GM21526 (cell line): ENCODE measurements at regions not wholly inside any gene's neighbourhood (a gene's known extent, or its start where the extent isn't known, plus 50 kb on each side); places are given as distances from the start of the nearest gene placed in this dataset.

Source experiments
- ATAC-seq: cut with Tn5 transposase; IDR thresholded peaks from one replicate; pipeline ENCODE4 v1.9.1; 2021; ENCODE audit warnings: moderate library complexity; ENCODE audit not compliant: unreplicated experiment, low FRiP score

DNA sequence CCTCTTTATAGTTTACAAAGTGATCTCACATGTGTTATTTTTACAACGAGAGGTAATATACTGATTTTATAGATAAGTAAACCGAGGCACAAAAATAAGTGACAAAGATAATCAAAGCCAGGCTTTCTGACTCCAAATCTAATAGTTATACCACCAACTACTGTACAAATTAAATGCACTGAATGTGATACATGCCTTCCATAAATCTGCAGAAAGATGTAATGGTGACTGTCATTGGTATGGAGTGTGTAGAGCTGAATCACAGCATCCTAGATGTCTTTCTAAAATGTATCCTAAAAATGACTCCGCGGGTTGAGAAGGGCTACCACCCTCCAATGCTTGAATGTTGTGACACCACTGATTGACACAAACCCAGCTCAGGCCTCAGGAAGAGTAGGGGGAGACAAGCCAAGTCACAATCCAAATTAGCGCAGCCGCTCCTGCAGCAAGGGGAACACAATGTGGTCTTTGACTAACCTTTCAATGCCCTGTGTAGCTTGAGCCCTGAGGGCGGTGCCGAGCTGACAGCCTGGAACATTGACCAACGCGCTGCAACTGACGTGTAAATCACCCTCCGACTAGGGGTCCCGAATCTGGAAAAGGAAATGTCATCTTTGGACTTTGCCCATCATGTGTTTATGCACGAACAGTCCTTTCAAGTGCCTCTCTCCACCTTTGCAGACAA, 136.8 kb downstream of the OLIG3 start:
- no peak for ATAC-seq

DNA sequence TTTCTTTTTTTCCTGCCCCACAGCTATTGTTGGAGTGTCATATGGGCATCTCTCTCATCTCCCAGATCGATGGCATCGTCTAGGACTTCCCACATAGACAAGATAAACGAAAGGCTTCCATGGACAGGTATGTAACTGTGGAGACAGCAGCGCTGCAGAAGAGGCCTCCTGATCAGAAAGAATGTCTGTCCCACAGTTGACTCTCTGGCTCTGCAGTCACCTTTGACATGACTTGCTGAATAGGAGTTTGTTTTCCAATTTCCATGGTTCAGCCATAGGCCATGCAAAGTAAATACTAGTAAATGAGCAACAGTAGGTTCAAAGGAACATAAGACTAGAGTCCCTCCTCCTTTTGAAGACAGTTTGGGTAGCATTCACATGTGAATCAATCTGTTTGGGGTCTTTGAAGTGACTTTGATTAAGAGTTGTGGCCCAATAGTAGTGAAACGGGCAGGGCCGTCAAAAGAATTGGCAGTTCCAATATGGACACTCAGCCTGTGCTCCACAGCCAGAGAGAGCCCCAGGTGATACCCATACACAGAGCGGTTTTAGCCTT, 134.7 kb upstream of the IFNGR1 start:
- ATAC-seq: no peak

DNA sequence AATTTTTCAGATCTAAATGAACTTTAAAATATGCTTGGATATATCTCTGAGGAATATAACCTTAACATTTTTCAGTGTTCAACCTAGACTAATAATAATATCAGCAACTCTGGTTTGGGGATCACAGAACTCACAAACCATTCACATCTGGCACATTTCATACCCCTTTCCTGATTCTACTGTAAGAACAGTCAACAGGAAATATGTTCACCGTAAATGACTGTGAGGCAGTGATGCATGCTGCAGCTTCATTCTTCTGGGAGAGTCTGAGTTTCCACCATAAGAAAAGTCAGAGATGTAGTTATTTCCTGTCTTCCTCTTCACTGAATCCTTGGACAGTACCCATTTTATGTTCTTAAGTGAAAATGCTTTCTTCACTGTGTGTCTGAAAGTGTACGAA, 134.2 kb upstream of the IFNGR1 start:
- no peak for ATAC-seq

DNA sequence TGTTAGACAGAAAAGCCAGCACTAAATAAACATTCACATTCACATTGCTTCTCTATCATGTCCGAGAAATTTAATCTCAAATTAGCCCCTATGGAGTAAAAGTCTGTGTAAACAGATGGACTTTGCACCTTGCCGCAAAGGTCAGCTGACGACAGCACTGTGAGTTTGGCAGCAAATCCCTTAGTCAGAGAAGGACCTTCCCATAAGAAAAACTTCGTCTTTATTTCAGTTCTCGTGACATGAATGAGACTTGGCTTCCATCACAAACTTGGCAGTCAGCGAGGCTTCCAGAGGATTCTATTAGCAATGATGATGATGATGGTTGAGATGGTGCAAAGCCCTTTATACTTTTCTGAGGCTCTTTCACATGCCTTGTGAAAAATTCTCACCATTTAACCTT, 133.7 kb upstream of the IFNGR1 start:
- no peak for ATAC-seq

DNA sequence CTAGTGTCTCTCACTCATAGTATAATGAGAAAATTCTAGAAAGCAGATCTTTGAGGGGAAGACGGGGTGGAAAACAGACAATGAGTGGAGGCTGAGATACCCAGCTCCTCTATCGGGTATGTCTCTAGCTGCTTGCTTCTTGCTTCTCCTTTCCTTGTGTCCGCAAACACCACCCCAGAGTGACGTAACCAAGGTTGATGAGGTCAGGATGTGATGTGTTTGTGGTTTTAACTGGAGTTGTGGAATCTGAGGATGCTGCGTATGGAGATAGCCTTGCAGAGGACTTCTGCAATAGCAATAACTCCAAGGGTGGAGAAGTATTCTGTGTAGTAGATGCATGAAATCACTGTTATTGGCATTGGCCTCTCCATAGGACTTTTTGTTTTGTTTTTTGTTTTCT, 132.7 kb upstream of the IFNGR1 start:
- no peak for ATAC-seq

DNA sequence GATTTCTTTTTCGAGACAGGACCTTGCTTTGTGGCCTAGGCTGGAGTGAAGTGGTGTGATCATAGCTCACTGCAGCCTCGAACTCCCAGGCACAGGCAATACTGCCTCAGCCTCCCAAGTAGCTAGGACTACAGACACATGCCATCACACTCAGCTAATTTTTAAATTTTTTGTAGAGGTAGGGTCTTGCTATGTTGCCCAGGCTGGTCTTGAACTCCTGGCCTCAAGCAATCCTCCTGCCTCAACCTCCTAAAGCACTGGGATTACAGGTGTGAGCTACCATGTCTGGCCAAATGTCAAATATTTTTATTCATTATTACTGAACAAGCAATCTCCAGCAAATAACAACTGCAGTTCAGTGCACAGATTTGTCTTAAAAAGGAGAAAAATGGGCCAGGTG, 131.7 kb upstream of the IFNGR1 start:
- no peak for ATAC-seq

DNA sequence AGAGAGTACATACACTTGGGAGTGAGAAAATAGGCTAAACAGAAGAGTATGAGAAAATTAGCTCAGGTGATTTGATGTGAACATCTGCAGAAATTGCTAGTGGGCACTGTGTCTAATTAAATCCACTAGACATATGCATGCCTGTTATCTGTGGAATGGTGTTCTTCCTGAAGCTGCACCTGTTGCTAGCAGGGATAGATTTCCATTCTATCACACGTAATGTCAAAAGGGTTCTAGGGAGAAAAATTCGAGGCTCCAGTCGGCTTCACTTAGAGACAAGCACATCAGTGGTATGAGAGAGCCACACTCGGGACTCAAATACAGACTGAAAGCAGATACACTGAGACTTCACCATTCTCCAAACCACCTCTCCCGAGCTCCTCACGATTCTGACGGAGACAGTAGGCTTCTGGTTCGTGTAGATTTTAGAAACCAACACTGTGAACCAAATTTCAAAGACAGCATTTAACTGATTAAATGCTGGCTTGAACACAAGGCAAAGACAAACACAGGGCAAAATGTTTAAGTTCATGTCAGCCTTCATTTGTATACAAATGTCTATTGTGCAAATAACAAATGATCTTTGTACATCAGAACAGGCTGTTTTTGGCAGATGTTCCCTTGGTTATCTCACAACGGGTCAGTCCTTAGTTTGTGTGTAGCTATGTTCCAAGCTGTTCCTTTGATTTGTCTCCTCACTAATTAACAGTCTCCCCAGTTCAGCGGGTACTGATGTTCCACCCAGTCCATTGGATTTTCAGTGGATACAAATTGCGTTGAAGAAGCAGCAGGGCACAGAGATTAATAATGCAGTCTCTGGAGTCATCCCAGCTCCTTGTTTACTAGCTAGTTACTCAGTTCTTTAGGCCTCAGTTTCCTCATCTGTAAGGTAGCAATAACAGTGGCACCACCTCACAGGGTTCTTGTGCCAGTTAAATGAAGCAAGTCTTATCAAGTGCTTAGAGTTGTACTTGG, 131.0 kb upstream of the IFNGR1 start:
- ATAC-seq: no peak

DNA sequence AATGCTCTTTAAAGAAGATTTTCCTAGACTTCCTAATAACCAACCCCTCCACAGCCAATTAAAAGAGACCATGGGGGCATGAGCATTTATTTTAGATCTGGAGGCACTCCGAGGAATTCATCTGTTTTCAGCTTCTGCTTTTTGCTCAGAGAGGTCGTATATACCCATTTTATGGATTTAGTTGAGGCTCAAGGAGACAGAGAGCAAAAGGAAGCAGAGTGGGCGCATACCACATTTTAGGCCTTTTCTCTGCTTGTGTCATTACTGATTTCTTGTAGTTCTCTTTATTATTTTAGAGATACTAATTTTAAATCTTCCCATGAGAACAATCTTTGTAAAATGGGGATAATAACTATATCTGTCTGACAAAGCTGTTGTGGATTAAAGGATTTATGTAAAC, 129.6 kb upstream of the IFNGR1 start:
- ATAC-seq: no peak

DNA sequence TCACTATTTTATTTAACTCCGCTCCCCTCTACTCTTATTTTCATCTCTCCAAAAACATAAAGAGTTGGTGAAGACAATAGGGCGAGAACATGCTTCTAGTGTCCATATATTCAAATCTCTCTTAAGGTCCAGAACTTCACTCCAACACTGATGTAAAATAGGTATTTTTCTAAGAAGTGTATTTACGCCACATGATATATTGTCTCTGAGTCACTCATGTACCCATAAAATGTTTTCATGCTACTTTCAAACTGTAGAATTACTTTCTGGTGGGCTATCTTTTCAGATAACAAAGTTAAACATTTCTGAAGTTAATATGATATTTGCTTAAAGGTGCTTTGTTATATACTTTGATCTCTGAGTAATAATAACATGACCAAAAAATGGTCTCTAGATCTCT, 124.1 kb upstream of the IFNGR1 start:
- ATAC-seq: no peak

DNA sequence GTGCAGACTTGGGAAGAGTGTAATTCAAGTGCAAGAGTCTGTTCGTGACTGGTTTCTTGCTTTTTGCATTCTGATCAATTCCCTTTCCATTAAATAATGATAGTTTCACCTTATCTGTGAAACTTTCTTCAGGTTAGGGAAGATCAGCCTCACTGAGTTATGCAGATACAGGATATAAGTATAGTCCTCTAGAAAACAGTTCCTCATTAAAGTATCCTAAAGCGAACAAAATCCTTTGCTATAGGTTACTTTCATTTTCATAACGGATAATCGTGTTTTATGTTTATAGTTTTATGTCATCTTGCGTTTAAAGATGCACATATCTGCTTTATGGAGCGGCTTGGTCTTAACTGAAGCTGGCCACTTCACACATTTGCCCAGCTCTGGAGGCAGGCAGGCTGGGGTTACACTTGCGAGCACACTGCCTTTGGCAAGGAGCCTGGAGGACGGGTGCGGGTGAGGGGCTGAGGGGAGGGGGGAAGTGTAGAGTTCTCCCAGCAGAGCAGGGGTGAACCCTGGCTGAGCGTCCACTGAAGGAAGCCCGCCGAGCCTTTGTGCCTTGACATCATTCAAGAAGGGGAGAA, 123.5 kb upstream of the IFNGR1 start:
- no peak for ATAC-seq

DNA sequence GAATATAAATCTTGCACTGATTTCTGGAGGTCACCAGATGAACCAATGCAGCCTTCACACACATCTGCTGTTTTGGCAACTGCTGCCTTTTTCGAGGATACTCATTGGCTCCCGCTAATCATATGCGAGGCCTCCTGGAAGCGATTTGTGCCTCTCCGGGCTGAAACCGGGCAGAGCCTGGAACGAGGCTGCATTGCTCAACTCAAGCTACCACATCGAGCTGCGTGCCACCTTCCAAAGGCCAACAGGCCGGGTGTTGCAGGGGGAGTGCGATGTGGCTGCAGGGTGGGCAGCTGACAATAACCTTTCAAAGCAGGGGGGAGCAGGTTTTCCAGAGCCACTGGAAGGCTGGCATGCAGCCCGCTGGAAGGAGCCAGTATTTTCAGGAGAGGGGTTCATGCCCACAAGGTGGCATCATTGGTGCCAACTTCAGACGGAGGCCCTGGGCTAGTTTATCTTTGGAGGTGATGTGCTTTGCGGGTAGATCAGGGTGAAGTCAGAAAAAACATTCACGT, 122.6 kb upstream of the IFNGR1 start:
- no peak for ATAC-seq

DNA sequence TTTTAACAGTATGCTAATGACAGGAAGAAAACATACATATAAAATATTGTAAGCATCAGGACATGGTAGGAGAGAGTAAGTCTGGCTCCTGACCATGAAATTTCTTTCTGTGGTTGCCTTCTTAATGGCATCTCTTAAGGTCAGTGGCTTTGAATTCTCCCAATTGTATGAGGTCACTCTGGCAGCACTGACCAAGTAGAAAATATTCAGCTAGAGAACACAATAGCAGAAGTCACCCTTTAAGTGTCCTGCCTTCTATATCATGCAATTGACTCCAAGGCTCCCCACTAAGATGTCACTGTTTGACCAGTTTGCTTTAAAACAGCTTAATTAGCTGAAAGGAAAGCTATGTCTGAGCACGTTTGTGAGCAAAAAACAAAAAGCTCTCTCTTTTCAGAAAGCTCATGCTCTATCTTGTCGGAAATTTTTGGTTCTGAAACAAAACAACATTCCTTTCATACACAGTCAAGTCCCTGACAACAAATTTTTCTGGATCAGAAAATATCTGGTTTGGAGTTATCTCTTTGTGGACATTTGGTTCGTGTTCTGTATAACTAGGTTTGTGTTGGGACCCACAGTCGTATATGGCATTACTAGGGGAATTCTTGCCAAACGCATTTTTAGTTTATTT, 120.9 kb upstream of the IFNGR1 start:
- no peak for ATAC-seq

DNA sequence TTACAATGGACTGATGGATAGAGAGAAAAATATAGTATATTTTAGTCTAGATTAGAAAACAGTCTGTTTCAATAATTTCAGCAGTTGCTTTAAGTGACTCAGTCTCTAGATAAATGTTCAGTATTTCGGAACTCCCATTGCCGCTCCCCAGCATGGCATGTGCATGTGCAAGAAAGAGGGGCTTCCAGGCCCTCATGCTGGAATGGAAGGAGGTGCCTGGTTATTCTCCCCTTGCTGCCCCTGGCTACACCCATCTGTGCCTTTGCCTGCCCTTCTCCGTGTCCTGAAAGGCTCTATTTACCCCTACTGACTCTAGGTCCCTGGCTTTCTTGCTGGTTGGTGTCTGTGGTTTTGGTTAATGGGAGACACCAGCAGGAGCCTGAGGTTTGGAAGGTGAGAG, 115.7 kb upstream of the IFNGR1 start:
- ATAC-seq: no peak

DNA sequence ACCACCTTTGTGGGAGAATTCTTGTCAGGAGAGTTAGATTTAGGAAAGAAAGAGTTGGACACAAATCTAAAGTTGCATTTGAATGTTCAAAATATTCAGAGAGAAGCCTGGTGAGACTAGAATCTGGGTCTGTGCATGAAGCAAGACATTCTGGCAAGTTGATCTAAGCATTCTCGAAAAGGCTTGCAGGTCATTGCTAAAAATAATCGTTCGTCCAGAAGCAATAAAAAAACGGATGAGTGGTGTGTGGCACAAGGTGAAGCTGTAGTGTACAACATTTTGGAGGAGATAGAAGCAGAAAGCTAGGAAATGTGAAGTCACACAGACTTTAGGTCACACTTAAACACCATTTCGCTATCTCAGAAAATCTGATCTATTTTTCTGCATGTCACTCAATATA, 114.9 kb upstream of the IFNGR1 start:
- no peak for ATAC-seq

DNA sequence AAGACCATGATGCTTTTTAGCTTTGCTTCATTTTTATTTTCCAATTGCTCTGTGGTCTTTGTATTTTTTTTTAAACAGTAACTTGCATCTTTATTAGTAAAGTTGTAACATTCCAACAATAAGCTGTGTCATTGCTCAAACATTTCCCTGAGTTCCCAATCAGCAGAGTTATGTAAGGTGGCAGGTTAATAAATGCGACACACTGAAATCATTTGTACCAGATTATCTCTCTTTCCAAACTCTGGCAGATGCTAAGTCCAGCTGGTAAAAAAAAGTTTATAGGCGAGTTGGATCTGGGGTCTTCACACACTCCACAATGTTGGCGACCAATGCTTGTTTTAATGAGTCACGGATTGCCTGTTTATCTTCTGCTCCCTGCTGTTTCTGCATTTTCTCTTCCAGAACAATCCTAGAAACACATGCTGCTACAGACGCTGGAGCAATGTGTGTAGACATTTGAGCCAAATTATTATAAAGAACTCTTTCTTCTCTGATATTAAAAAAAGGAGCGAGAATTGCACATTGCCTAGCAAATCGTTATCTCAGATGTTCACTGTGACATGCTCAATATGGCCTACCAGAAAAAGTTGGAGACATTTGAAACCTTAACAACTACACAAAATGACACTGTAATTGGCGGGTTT, 113.6 kb upstream of the IFNGR1 start:
- no peak for ATAC-seq

DNA sequence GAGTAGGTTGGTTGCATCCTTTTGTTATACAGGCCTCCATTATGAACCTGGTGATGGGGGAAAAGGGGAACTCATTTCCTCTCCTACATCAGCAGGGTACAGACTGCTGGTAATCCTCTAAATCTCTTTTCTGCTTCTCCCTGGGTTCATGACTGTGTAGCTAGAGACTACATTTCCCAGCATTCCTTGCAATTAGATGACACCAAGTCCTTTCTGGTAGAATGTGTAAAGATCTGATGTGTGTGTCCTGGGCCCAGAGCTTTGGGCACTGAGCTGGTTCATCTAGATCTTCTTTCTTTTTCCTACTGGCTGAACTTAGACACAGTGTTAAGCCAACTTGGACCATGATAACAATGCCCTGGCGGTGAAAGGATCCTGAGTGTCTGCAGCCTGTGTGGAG, 104.7 kb upstream of the IFNGR1 start:
- ATAC-seq: no peak

DNA sequence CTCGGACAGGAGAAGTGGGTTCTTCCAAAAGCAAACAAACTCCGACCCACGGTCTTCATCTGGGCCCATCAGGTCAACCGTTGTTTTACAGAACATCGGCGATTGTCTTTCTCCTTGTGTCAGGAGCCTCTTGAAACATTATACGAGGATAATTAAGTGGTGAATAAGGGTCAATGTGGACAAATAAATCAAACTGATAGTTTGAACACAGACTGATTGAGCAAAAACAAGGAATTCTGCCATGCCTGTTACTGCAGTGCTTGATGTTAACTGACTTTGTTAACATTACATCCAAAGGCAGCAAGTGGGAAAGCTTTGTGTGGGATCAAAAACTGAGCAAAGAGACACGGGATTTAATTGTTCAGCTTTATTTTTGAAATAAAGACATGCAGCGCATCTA, 101.1 kb upstream of the IFNGR1 start:
- ATAC-seq: no peak

DNA sequence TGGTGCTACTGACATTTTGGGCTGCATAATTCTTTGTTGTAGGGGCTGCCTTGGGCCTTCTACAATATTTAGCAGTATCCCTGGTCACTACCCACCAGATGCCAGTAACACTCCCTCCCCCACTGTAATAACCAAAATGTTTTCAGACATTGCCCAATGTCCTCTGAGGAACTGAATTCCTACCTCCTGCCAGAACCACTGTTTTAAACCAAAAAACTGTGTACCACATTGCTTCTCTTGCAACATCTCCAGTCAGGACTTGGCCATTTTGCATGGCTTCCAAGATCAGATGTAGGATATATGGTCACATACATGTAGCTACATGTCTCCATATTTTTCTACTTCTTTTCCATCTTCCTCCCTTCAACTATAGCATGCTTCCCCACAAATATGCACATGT, 97.4 kb upstream of the IFNGR1 start:
- ATAC-seq: no peak

DNA sequence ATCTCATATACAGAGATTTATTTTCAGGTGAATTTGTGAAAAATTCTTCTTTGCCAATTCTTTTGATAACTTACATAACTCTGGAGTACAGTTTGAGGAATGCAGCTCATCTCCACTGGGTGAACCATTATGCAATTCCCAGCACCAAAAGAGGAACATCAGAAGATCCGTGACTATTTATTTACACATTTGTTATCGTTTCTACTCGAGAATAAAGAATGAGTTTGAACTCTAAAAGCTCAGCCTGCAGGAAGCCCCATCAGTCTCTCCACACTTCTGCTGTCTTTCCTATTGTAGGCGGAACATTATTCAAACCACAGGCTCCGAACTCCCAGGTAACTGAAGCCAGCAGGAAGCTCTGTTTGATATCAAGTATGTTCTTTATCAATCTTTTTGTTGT, 95.9 kb upstream of the IFNGR1 start:
- no peak for ATAC-seq
